ENCODE measurements at regions not wholly inside any gene's neighbourhood (a gene's known extent, or its start where the extent isn't known, plus 50 kb on each side); places are given as distances from the start of the nearest gene placed in this dataset.

DNA sequence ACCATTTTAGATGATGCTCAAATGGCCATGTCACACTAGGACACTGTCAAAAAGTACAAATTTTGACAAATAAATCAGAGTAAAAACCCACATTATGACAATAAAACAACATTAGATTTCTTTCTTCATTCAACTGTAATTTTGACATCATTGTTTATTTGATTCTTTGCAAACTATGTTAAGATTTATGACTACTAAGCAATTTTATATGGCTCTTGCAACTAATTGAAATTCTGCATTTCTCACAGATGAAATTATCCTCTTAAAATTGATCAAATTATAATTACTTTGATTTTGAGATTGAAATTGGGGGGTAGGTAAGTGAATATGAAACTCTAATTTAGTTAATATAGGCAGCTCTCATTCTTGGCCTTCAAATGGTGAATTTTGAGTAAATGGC lies 59.8 kb downstream of the ATOH1 start:
- no peaks in the 10 kb centered on the region for H3K9me3 Mint-ChIP-seq
- no peak overlapping the region for H3K4me3 Mint-ChIP-seq
- no peak overlapping the region for H3K27ac Mint-ChIP-seq (ENCODE audit: unreplicated experiment)
- H3K36me3 Mint-ChIP-seq (ENCODE audit: low read depth), result no peaks in the 10 kb centered on the region
- peaks cover 8% of the 10 kb centered on the region for H3K27me3 Mint-ChIP-seq (ENCODE audit: low read depth)
- DNase-seq (ENCODE audit: low read depth, low spot score), result no peak
- TF ChIP-seq, protein P1, sequence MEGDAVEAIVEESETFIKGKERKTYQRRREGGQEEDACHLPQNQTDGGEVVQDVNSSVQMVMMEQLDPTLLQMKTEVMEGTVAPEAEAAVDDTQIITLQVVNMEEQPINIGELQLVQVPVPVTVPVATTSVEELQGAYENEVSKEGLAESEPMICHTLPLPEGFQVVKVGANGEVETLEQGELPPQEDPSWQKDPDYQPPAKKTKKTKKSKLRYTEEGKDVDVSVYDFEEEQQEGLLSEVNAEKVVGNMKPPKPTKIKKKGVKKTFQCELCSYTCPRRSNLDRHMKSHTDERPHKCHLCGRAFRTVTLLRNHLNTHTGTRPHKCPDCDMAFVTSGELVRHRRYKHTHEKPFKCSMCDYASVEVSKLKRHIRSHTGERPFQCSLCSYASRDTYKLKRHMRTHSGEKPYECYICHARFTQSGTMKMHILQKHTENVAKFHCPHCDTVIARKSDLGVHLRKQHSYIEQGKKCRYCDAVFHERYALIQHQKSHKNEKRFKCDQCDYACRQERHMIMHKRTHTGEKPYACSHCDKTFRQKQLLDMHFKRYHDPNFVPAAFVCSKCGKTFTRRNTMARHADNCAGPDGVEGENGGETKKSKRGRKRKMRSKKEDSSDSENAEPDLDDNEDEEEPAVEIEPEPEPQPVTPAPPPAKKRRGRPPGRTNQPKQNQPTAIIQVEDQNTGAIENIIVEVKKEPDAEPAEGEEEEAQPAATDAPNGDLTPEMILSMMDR (conservative IDR thresholded peaks at IDR 0.05), result no peak
- no peaks in the 10 kb centered on the region for H3K4me1 Mint-ChIP-seq

- DNase-seq (ENCODE audit: low read depth, low spot score), result no peak
Observed at GRCh38 chr4:93888768-93889167, 60.2 kb downstream of the ATOH1 start.

GRCh38 chr4:93891244-93891643 lies 62.7 kb downstream of the ATOH1 start:
- DNase-seq (ENCODE audit: low read depth, low spot score), result no peak
- no peaks in the 10 kb centered on the region for H3K9me3 Mint-ChIP-seq
- H3K27ac Mint-ChIP-seq (ENCODE audit: unreplicated experiment), result no peak overlapping the region
- no peaks in the 10 kb centered on the region for H3K4me1 Mint-ChIP-seq
- H3K36me3 Mint-ChIP-seq (ENCODE audit: low read depth), result no peaks in the 10 kb centered on the region
- peaks cover 8% of the 10 kb centered on the region for H3K27me3 Mint-ChIP-seq (ENCODE audit: low read depth)
- H3K4me3 Mint-ChIP-seq, result no peak overlapping the region
- TF ChIP-seq, protein P1 (conservative IDR thresholded peaks at IDR 0.05), result no peak

More at GRCh38 chr4:93888768-93889167, 60.2 kb downstream of the ATOH1 start:
- Mint-ChIP-seq H3K4me3 (no peak overlapping the region), H3K27me3 (ENCODE audit: low read depth) (peaks cover 8% of the 10 kb centered on the region), H3K4me1 (no peaks in the 10 kb centered on the region), H3K36me3 (ENCODE audit: low read depth) (no peaks in the 10 kb centered on the region), H3K9me3 (no peaks in the 10 kb centered on the region), H3K27ac (ENCODE audit: unreplicated experiment) (no peak overlapping the region)
- TF ChIP-seq, protein P1 (conservative IDR thresholded peaks at IDR 0.05), result no peak

GRCh38 chr4:93894995-93895394 lies 66.4 kb downstream of the ATOH1 start:
- H3K27ac Mint-ChIP-seq (ENCODE audit: unreplicated experiment), result no peak overlapping the region

DNA sequence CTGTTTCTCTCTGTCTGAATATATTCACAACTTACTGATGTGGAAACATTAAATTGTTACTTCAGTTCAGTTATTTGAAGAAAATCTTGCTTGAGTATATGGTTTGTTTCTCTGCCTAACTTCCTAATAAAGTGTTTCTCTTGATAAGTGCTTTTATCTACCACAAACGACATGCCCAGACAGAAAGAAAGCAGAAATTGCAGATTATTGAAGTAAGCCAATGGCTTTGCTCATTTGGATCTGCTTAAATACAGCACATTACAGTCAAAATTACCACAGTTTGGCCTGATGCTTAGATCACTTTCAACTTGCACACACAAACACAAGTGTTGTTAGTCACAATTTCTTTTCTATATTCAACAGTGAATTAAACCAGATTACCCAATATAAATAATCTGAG lies 68.0 kb downstream of the ATOH1 start:
- Mint-ChIP-seq H3K27ac (ENCODE audit: unreplicated experiment) (no peak overlapping the region), H3K36me3 (ENCODE audit: low read depth) (no peaks in the 10 kb centered on the region)

More at GRCh38 chr4:93894995-93895394, 66.4 kb downstream of the ATOH1 start:
- Mint-ChIP-seq H3K9me3 (no peaks in the 10 kb centered on the region), H3K27me3 (ENCODE audit: low read depth) (peaks cover 4% of the 10 kb centered on the region), H3K4me3 (no peak overlapping the region), H3K4me1 (no peaks in the 10 kb centered on the region), H3K36me3 (ENCODE audit: low read depth) (no peaks in the 10 kb centered on the region)
- TF ChIP-seq, protein P1 (conservative IDR thresholded peaks at IDR 0.05), result no peak
- DNase-seq (ENCODE audit: low read depth, low spot score), result no peak

More for the DNA sequence above, 68.0 kb downstream of the ATOH1 start:
- DNase-seq (ENCODE audit: low read depth, low spot score), result no peak
- Mint-ChIP-seq H3K27me3 (ENCODE audit: low read depth) (no peaks in the 10 kb centered on the region), H3K4me3 (no peak overlapping the region), H3K4me1 (no peaks in the 10 kb centered on the region), H3K9me3 (no peaks in the 10 kb centered on the region)
- TF ChIP-seq, protein P1 (conservative IDR thresholded peaks at IDR 0.05), result no peak
